HT1080 (cell line): ENCODE measurements at regions not wholly inside any gene's neighbourhood (a gene's known extent, or its start where the extent isn't known, plus 50 kb on each side); places are given as distances from the start of the nearest gene placed in this dataset.

Source experiments
- DNase-seq: peaks from one replicate; pipeline ENCODE4 v3.0.0-alpha.2; 2015; ENCODE audit warnings: low read depth

GRCh38 chr18:40976050-40976449 lies 979.0 kb upstream of the PIK3C3 start:
- no peak for DNase-seq

GRCh38 chr18:40974448-40974847 lies 980.6 kb upstream of the PIK3C3 start:
- no peak for DNase-seq

- peak; percentile 81 for DNase-seq
These were observed 992.2 kb upstream of the PIK3C3 start for GRCh38 chr18:40962784-40963183.

- DNase-seq: no peak
These were observed 997.4 kb upstream of the PIK3C3 start for GRCh38 chr18:40957533-40958070.

GRCh38 chr18:40956213-40956612 lies 998.8 kb upstream of the PIK3C3 start:
- DNase-seq: no peak

GRCh38 chr18:40955351-40955750 lies 999.7 kb upstream of the PIK3C3 start:
- DNase-seq: no peak

- no peak for DNase-seq
These were observed 1005.7 kb upstream of the PIK3C3 start for GRCh38 chr18:40949114-40949950.

GRCh38 chr18:40944576-40944975 lies 1010.5 kb upstream of the PIK3C3 start:
- no peak for DNase-seq

- DNase-seq: peak; percentile 17
These were observed 1015.1 kb upstream of the PIK3C3 start for GRCh38 chr18:40939656-40940515.

GRCh38 chr18:40938615-40939014 lies 1016.4 kb upstream of the PIK3C3 start:
- no peak for DNase-seq

GRCh38 chr18:40937386-40937785 lies 1017.6 kb upstream of the PIK3C3 start:
- no peak for DNase-seq

- DNase-seq: peak; percentile 49
These were observed 1019.6 kb upstream of the PIK3C3 start for GRCh38 chr18:40935423-40935822.

- no peak for DNase-seq
These were observed 1022.2 kb upstream of the PIK3C3 start for GRCh38 chr18:40932862-40933261.

GRCh38 chr18:40930211-40930882 lies 1024.7 kb upstream of the PIK3C3 start:
- no peak for DNase-seq

GRCh38 chr18:40929399-40929798 lies 1025.6 kb upstream of the PIK3C3 start:
- DNase-seq: no peak

- no peak for DNase-seq
These were observed 1028.4 kb upstream of the PIK3C3 start for GRCh38 chr18:40926679-40927078.

GRCh38 chr18:40925071-40925541 lies 1029.9 kb upstream of the PIK3C3 start:
- DNase-seq: no peak

GRCh38 chr18:40921845-40922629 lies 1033.0 kb upstream of the PIK3C3 start:
- no peak for DNase-seq

- no peak for DNase-seq
These were observed 1038.0 kb upstream of the PIK3C3 start for GRCh38 chr18:40917056-40917455.

- DNase-seq: no peak
These were observed 1039.3 kb upstream of the PIK3C3 start for GRCh38 chr18:40915724-40916123.
